ENCODE measurements at regions not wholly inside any gene's neighbourhood (a gene's known extent, or its start where the extent isn't known, plus 50 kb on each side); places are given as distances from the start of the nearest gene placed in this dataset.

DNA sequence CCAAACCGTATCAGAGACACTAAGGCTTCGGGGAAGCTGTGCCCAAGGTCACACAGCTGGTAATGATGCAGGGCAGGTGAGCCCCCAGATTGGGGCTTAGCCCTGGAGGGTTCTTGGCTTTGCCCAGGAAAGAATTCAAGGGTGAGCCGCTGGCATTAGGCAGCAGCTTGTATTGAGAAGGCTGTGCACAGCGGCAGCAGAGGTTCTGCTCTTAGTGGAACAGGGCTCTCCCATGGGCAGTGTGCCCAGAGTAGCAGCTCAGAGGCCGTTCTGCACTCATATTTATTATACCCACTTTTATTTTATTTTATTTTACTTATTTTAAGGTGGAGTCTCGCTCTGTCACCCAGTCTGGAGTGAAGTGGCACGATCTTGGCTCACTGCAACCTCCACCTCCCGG lies 85.8 kb upstream of the IER5L start:
- TF ChIP-seq ZFP3 (CRISPR knock-in tag; IDR thresholded peaks at IDR 0.05), result no peak
- TF ChIP-seq TCF4 (CRISPR knock-in tag; IDR thresholded peaks at IDR 0.05; ENCODE audit: borderline replicate concordance), result no peak
- TF ChIP-seq CSDC2 (CRISPR knock-in tag; IDR thresholded peaks at IDR 0.05), result no peak
- TF ChIP-seq ISL1 (CRISPR knock-in tag; IDR thresholded peaks at IDR 0.05), result no peak
- TF ChIP-seq RARB (CRISPR knock-in tag; IDR thresholded peaks at IDR 0.05), result no peak
- TF ChIP-seq GLIS3 (CRISPR knock-in tag; IDR thresholded peaks at IDR 0.05), result no peak
- no peak for TF ChIP-seq TOX (CRISPR knock-in tag; IDR thresholded peaks at IDR 0.05; ENCODE audit: borderline replicate concordance)

All from SK-N-SH treated with all-trans-retinoic acid at 6 μM for 48 hours (cell line).